ENCODE measurements at regions not wholly inside any gene's neighbourhood (a gene's known extent, or its start where the extent isn't known, plus 50 kb on each side); places are given as distances from the start of the nearest gene placed in this dataset.

- peak; percentile 93 to 100 (median 97) for TF ChIP-seq CTCF (IDR thresholded peaks at IDR 0.05; ENCODE audit: control extremely low read depth in 1 of 3, insufficient read depth in 1 of 3, low read depth in 1 of 3, low read length in 3 of 3)
These were observed 69.4 kb upstream of the FGF3 start (continued) for GRCh38 chr11:69888483-69889181.
